ENCODE measurements at regions not wholly inside any gene's neighbourhood (a gene's known extent, or its start where the extent isn't known, plus 50 kb on each side); places are given as distances from the start of the nearest gene placed in this dataset.

DNA sequence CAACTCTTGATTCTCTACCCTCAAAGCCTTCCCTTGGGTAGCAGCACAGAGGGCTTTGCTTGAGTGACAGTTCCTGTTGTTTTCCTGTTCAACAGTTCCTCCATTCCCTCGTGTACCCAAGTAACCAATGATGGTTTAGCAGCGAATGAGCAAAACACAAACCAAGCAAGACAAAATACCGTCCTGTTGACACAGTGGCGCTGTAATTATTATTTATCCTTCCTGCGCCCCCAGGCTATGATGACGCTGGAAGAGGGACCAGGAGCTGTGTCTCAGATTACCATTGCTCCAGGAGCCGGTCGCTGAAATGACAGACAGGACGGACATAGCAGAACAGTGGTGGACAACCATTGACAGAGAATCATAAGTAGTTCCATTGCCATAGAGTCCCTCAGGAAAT, 154.8 kb downstream of the GADD45G start:
- TF ChIP-seq JUND (IDR thresholded peaks at IDR 0.05; ENCODE audit: low read depth) = no peak
- in situ Hi-C loops (cut with HindIII; ENCODE audit: low pct_unique_long_range_greater_than_20kb, low sequenced_read_pairs) = no loop called here
- DNase-seq (ENCODE audit: low read depth in 1 of 2, low spot score in 1 of 2) = peak; percentile 53 to 95

DNA sequence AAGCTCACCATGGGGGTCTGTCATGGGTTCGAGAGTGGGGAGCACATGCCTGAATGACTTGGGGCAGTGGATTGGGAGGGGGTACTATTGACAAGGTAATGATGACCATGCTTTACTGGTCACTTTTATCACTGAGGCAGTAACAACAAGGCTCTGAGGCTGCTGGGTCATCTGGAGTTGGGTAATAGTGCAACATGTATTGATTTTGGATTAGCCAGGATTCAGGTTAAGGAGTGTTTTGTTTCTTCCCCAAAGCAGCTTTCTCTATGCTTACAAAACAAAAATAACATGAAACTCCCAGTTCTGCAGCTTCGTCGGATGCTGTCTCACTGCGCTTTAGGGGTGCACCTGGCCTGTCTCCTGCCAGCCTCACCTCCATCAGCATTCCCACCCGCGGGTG, 155.3 kb downstream of the GADD45G start:
- no peak for TF ChIP-seq JUND (IDR thresholded peaks at IDR 0.05; ENCODE audit: low read depth)
- DNase-seq (ENCODE audit: low read depth in 1 of 2, low spot score in 1 of 2) = no peak
- in situ Hi-C loops (cut with HindIII; ENCODE audit: low pct_unique_long_range_greater_than_20kb, low sequenced_read_pairs) = no loop called here

DNA sequence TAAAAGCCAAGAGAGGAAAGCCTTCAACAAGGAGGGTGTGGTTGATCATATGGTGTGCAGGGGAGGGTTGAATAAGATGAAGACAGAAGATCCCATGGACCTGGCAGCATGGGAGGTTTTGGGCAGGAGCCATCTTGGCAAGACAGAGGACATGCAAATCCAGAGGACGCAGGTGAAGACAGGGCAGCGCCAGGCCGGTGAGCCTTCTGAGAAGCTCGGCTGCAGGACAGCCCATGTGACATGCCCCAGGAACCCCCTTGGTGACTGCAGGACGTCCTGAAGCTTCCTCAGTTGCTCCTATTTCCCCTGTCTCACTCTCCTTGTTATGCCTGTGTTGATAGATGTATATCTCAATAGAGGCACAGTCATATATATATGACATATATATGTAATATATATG, 159.4 kb downstream of the GADD45G start:
- no peak for TF ChIP-seq JUND (IDR thresholded peaks at IDR 0.05; ENCODE audit: low read depth)
- in situ Hi-C loops (cut with HindIII; ENCODE audit: low pct_unique_long_range_greater_than_20kb, low sequenced_read_pairs) = no loop called here

DNA sequence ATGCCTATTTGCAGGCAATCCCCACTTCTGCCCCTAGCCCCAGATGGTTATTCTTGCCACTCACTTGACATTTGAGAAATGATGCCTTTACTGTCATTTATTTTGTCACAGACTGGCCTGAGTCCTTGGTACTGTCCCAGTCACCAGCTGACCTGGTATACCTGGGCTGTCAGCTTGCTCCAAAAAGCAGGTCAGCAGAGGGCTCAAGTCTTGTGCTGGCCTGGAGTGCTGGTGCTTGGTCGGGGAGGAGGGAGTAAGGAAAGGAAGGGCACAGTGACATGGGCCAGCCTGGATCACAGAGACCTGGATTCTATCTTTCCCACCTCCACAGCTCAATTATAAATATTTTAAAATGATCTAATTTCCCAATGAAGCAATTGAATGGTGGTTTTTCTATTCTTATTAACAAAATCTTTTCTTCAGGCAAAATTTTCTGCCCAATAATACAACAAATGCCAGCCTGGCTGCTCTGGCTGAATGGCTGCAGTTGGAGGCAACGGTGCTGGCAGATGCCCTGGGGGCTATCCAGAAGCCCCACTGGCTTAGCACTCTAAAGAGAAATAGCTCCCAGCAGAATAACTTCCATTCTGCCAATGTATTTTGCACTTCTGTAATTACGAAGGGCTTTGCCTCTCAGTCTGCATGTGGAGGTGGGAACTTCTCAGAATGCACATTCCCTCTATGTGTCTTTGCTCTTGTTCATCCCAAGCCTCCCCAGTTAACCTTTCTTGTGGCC, 160.6 kb downstream of the GADD45G start:
- in situ Hi-C loops (cut with HindIII; ENCODE audit: low pct_unique_long_range_greater_than_20kb, low sequenced_read_pairs) = no loop called here
- no peak for TF ChIP-seq JUND (IDR thresholded peaks at IDR 0.05; ENCODE audit: low read depth)
- peak in 1 of 2 experiments; percentile 28 for DNase-seq (ENCODE audit: low read depth in 1 of 2, low spot score in 1 of 2)

More for the DNA sequence above, 159.4 kb downstream of the GADD45G start:
- DNase-seq (ENCODE audit: low read depth in 1 of 2, low spot score in 1 of 2) = no peak

DNA sequence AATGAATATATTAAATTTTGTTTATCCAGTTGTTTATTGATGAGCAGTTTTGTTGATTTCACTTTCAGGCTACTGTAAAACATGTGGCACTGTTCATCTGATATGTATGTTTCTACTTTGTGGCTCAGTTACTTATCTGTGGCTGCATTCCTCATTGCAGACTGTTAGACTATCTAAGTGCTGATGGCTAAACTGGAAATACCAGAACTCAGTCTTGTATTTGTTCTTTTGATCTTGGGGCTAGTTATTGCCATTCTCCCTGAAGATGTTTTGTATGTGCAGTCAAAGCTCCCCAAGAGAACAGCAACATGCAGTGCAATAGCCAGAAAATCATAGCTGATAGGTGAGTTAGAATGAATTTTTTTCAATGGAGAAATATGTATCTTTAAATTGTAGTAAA, 162.2 kb downstream of the GADD45G start:
- peak in 1 of 2 experiments; percentile 35 for DNase-seq (ENCODE audit: low read depth in 1 of 2, low spot score in 1 of 2)
- TF ChIP-seq JUND (IDR thresholded peaks at IDR 0.05; ENCODE audit: low read depth) = no peak
- in situ Hi-C loops (cut with HindIII; ENCODE audit: low pct_unique_long_range_greater_than_20kb, low sequenced_read_pairs) = no loop called here

DNA sequence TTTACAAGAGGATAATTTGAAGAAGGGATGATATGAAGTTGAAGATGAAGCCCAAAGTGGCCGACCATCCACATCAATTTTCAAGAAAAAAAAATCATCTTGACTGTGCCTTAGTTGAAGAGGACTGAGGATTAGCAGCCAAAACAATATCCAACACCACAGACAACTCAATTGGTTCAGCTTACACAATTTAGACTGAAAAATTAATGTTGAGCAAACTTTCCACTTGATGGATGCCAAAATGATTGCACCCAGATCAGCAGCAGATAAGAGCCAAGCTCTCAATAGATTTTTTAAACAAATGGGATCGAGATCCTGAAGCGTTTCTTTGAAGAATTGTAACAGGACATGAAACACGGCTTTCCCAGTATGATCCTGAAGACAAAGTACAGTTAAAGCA, 163.2 kb downstream of the GADD45G start:
- no peak for TF ChIP-seq JUND (IDR thresholded peaks at IDR 0.05; ENCODE audit: low read depth)
- no peak for DNase-seq (ENCODE audit: low read depth in 1 of 2, low spot score in 1 of 2)
- in situ Hi-C loops (cut with HindIII; ENCODE audit: low pct_unique_long_range_greater_than_20kb, low sequenced_read_pairs) = no loop called here

DNA sequence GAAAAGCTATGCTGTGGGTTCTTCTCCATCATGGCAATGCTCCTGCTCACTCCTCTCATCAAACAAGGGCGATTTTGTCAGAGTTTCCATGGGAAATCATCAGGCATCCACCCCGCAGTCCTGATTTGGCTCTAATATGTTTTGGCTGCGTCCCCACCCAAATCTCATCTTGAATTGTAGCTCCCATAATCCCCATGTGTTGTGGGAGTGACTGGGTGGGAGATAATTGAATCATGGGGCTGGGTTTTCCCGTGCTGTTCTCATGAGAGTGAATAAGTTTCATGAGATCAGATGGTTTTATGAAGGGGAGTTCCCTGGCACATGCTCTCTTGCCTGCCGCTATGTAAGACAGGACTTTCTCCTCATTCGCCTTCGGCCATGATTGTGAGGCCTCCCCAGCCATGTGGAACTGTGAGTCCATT, 163.8 kb downstream of the GADD45G start:
- in situ Hi-C loops (cut with HindIII; ENCODE audit: low pct_unique_long_range_greater_than_20kb, low sequenced_read_pairs) = no loop called here
- TF ChIP-seq JUND (IDR thresholded peaks at IDR 0.05; ENCODE audit: low read depth) = no peak
- DNase-seq (ENCODE audit: low read depth in 1 of 2, low spot score in 1 of 2) = no peak

DNA sequence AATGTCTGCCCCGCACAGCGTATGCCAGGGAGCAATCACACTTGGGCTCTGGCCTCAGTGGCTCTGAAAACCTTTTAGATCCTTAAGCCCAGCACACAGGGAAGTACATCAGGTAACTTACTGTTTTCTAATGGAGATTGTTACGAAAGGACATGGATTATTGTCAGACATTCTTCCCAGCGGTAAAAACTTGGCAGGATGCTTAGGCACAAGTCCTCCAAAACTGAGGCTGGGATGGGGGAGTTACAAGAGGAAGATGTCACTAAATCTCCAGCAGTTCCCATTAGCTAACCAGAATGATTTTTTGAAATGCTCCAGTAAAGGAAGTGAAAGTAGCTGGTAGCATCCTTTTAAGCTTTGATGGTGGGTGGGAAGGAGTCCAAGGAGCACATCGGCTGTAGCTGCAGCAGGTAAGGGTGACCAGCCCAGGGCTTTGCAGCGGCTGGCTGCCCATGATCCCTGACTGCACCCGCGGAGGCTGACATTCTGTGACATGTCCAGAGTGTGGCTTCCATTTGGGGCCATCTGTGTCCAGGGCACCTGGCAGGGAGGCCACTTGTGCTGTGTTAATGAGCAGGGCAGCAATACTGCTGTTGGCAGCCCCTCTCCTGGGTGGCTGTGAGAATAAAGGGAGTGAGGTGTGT, 165.8 kb downstream of the GADD45G start:
- TF ChIP-seq JUND (IDR thresholded peaks at IDR 0.05; ENCODE audit: low read depth) = no peak
- DNase-seq (ENCODE audit: low read depth in 1 of 2, low spot score in 1 of 2) = no peak
- in situ Hi-C loops (cut with HindIII; ENCODE audit: low pct_unique_long_range_greater_than_20kb, low sequenced_read_pairs) = no loop called here

DNA sequence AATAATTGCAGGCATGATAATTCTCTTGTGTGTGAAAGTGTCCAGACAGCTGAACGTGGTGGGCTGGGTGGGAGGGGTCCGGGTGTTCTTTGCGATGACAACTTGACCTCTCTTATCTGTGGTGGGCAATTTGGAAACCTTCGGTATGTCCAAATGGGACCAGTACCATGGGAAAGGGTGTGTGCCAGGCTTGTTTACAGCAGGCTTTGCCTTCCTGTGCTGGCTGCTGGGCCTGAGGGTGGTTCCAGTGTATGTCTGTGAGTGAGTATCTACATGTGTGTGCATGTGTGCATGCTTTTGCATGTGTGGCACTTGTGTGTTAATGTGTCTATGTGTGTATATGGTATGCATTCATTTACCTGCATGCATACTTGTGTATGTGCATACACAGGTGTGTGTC, 166.4 kb downstream of the GADD45G start:
- in situ Hi-C loops (cut with HindIII; ENCODE audit: low pct_unique_long_range_greater_than_20kb, low sequenced_read_pairs) = no loop called here
- no peak for DNase-seq (ENCODE audit: low read depth in 1 of 2, low spot score in 1 of 2)
- TF ChIP-seq JUND (IDR thresholded peaks at IDR 0.05; ENCODE audit: low read depth) = no peak

DNA sequence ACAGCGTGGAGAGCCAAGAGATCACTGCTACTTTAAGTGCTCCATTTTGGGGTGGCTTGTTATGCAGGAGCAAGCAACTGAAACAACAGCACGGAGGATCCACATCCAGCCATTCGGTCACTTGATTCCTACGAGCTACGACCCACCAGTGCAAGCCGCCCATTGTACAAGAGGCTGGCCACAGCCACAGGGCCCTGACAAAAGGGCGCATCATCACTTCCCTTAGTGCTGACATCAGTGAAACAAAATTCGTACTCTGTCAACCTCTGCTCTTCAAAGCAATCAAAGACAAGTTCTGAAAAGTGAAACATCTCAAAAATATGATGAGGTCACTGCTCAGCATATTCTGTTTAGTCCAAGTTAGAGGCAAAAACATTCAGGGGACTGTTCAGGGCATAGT, 168.4 kb downstream of the GADD45G start:
- no peak for DNase-seq (ENCODE audit: low read depth in 1 of 2, low spot score in 1 of 2)
- no peak for TF ChIP-seq JUND (IDR thresholded peaks at IDR 0.05; ENCODE audit: low read depth)
- in situ Hi-C loops (cut with HindIII; ENCODE audit: low pct_unique_long_range_greater_than_20kb, low sequenced_read_pairs) = no loop called here

DNA sequence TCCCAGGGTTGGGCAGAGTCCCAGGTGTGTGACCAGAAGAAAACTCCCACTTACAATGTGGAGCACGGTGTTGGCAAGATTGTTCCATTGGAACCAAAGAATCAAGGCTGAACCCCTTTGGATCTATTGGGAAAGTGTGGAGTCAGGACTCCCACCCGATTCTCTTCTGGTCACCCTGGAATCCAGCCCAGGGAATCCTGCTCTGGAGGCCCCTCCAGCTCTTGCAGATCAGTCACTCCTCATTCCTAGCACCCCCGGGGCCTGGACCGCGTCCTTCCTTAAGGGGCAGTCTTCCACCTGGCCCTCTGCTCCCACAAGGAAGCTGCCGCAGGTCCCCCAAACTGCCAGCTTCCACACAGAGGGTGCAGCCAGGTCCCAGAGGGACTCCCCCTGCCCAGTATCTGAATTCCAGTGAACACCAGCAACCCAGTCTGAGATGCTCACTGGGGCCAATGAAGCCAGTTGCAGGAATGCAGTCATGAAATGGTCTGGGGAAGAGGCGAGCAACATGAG, 170.1 kb downstream of the GADD45G start:
- TF ChIP-seq JUND (IDR thresholded peaks at IDR 0.05; ENCODE audit: low read depth) = no peak
- in situ Hi-C loops (cut with HindIII; ENCODE audit: low pct_unique_long_range_greater_than_20kb, low sequenced_read_pairs) = no loop called here
- DNase-seq (ENCODE audit: low read depth in 1 of 2, low spot score in 1 of 2) = no peak

DNA sequence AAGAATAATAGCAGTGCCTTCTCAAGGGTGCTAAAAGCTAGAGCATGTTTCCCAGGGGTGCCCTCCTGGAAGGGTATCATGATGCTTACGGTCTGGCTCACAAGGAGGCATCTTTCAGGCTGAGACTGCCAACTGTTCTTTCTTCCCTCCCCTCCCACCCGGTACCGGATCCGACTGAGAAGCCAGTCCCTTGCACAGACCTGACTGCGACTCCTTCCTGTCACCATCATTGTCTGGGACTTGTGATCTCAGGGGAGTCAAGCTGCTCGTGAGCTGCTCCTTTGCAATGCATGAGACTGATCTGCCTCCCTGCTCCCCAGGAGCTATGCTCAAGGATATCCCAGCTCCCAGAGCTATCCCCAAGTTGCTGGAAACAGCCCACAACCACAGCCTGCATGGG, 170.8 kb downstream of the GADD45G start:
- no peak for TF ChIP-seq JUND (IDR thresholded peaks at IDR 0.05; ENCODE audit: low read depth)
- no peak for DNase-seq (ENCODE audit: low read depth in 1 of 2, low spot score in 1 of 2)
- in situ Hi-C loops (cut with HindIII; ENCODE audit: low pct_unique_long_range_greater_than_20kb, low sequenced_read_pairs) = no loop called here

DNA sequence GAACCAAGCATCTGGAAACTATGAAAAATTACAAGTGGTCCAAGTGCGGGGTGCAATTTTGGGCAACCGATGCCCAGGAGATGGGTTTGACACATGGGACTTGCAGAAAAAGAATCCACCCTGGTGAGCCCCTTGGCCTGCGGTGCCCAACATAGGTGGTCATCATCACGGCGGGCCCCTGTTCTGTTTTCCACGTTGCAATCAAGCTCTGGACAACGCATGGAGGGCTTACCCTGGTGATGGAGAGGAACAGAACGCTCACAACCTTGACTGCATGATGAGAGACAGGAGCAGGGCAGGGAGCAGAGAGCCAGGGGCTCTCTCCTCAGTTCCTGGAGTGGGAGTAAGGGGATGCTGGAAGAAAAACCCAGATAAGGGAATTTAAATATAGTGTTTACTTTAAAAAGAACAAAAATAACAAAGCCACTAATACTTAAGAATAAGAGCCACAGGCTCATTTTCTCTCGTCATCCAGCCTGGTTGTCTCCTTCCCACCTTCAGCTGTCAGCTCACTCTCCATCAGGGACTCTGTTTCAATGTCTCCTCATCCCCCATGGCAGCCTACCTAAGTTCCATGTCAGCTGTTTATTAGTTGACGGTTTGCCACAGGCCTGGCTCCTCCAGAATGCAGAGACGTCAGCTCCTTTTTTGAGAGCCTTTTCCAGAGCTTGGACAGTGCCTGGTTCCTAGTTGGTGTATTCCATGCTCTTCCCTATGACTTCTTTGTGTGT, 172.1 kb downstream of the GADD45G start:
- no peak for TF ChIP-seq JUND (IDR thresholded peaks at IDR 0.05; ENCODE audit: low read depth)
- in situ Hi-C loops (cut with HindIII; ENCODE audit: low pct_unique_long_range_greater_than_20kb, low sequenced_read_pairs) = no loop called here
- DNase-seq (ENCODE audit: low read depth in 1 of 2, low spot score in 1 of 2) = no peak
